ENCODE measurements at regions not wholly inside any gene's neighbourhood (a gene's known extent, or its start where the extent isn't known, plus 50 kb on each side); places are given as distances from the start of the nearest gene placed in this dataset.
"Not testable (repeated sequence)": the region's sequence is repeated elsewhere in the genome, so short reads cannot be mapped to it uniquely, and the experiment has no call there.

DNA sequence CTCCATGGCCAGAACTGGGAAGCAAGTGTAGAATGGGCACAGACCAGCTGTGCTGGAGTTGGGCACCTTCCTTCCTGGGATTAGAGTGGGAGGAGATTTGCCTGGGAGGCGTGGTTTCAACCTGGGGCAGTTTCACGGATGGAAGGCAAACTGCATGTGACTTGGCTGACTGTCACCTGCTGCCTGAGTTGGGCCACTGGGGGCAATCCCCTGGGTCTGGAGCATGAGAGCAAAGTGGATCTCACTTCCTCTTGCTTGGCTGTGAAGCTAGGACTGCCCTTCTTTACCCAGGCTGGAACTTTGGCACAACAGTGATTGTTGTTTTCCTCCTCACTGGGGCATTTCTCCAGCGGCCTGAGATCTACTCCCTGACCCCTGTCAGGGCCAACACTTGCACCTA, 1247.0 kb upstream of the EPHA6 start:
- no peak overlapping the region for H3K4me3 ChIP-seq (ENCODE audit: insufficient read depth, low read depth, low read length)
- Mint-ChIP-seq H3K9me3 (ENCODE audit: unreplicated experiment) (peaks cover 12% of the 10 kb centered on the region), H3K4me3 (ENCODE audit: unreplicated experiment) (no peak overlapping the region), H3K27ac (ENCODE audit: unreplicated experiment) (no peak overlapping the region), H3K36me3 (ENCODE audit: low read depth, unreplicated experiment) (no peaks in the 10 kb centered on the region), H3K27me3 (ENCODE audit: low read depth, unreplicated experiment) (no peaks in the 10 kb centered on the region), H3K4me1 (ENCODE audit: low read depth, unreplicated experiment) (no peaks in the 10 kb centered on the region)
- no peak overlapping the region for H2AFZ ChIP-seq (ENCODE audit: low read depth, low read length)
- no peak overlapping the region for H3K9ac ChIP-seq (ENCODE audit: low read length)
- H3K27ac ChIP-seq (ENCODE audit: low read depth, low read length), result no peak overlapping the region
- TF ChIP-seq EZH2 (IDR thresholded peaks at IDR 0.05; ENCODE audit: insufficient read depth, low read length), result no peak
- TF ChIP-seq, protein P1, sequence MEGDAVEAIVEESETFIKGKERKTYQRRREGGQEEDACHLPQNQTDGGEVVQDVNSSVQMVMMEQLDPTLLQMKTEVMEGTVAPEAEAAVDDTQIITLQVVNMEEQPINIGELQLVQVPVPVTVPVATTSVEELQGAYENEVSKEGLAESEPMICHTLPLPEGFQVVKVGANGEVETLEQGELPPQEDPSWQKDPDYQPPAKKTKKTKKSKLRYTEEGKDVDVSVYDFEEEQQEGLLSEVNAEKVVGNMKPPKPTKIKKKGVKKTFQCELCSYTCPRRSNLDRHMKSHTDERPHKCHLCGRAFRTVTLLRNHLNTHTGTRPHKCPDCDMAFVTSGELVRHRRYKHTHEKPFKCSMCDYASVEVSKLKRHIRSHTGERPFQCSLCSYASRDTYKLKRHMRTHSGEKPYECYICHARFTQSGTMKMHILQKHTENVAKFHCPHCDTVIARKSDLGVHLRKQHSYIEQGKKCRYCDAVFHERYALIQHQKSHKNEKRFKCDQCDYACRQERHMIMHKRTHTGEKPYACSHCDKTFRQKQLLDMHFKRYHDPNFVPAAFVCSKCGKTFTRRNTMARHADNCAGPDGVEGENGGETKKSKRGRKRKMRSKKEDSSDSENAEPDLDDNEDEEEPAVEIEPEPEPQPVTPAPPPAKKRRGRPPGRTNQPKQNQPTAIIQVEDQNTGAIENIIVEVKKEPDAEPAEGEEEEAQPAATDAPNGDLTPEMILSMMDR (IDR thresholded peaks at IDR 0.05; ENCODE audit: insufficient read depth, low read depth, low read length), result no peak
- no peak overlapping the region for H3K4me2 ChIP-seq (ENCODE audit: low read length)
- peaks cover 7% of the 10 kb centered on the region for H3K9me3 ChIP-seq (ENCODE audit: insufficient read depth, low read depth, low read length)
- no peaks in the 10 kb centered on the region for H3K4me1 ChIP-seq (ENCODE audit: insufficient read depth, low read length)
- H4K20me1 ChIP-seq (ENCODE audit: insufficient read depth, low read length), result no peaks in the 10 kb centered on the region
- no peaks in the 10 kb centered on the region for H3K36me3 ChIP-seq (ENCODE audit: insufficient read depth, low read length)
- no peak for FAIRE-seq
- no peak for DNase-seq (ENCODE audit: low read depth)
- no peaks in the 10 kb centered on the region for H3K27me3 ChIP-seq (ENCODE audit: insufficient read depth, low read length)
- H3K79me2 ChIP-seq (ENCODE audit: insufficient read depth, low read length), result no peaks in the 10 kb centered on the region

DNA sequence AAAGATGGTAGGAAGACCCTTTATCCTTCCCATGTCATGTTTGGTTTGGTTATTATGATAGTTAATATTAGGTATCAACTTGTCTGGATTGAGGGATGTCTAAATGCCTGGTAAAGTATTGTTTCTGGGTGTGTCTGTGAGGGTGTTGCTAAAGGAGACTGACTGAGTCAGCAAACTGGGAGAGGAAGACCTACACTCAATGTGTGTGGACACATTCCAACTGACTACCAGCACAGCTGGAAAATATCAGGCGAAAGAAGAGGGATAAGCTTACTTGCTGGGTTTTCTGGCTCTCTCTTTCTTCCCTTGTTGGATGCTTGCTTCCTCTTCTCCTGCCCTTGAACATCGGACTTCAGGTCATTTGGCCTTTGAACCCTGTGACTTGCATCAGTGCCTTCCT, 1227.6 kb upstream of the EPHA6 start:
- H3K79me2 ChIP-seq (ENCODE audit: insufficient read depth, low read length), result no peaks in the 10 kb centered on the region
- H3K4me3 ChIP-seq (ENCODE audit: insufficient read depth, low read depth, low read length), result no peak overlapping the region
- H4K20me1 ChIP-seq (ENCODE audit: insufficient read depth, low read length), result no peaks in the 10 kb centered on the region
- Mint-ChIP-seq H3K27me3 (ENCODE audit: low read depth, unreplicated experiment) (no peaks in the 10 kb centered on the region), H3K27ac (ENCODE audit: unreplicated experiment) (no peak overlapping the region), H3K9me3 (ENCODE audit: unreplicated experiment) (peaks cover 6% of the 10 kb centered on the region), H3K36me3 (ENCODE audit: low read depth, unreplicated experiment) (no peaks in the 10 kb centered on the region), H3K4me3 (ENCODE audit: unreplicated experiment) (no peak overlapping the region), H3K4me1 (ENCODE audit: low read depth, unreplicated experiment) (peaks cover 7% of the 10 kb centered on the region)
- H3K4me1 ChIP-seq (ENCODE audit: insufficient read depth, low read length), result no peaks in the 10 kb centered on the region
- DNase-seq (ENCODE audit: low read depth) (no peak), FAIRE-seq (no peak)
- no peak overlapping the region for H3K4me2 ChIP-seq (ENCODE audit: low read length)
- H3K9ac ChIP-seq (ENCODE audit: low read length), result no peak overlapping the region
- H3K27ac ChIP-seq (ENCODE audit: low read depth, low read length), result no peak overlapping the region
- no peaks in the 10 kb centered on the region for H3K27me3 ChIP-seq (ENCODE audit: insufficient read depth, low read length)
- peaks cover 3% of the 10 kb centered on the region for H3K9me3 ChIP-seq (ENCODE audit: insufficient read depth, low read depth, low read length)
- TF ChIP-seq, protein P1 (IDR thresholded peaks at IDR 0.05; ENCODE audit: insufficient read depth, low read depth, low read length), result no peak
- TF ChIP-seq EZH2 (IDR thresholded peaks at IDR 0.05; ENCODE audit: insufficient read depth, low read length), result no peak
- H2AFZ ChIP-seq (ENCODE audit: low read depth, low read length), result no peak overlapping the region
- no peaks in the 10 kb centered on the region for H3K36me3 ChIP-seq (ENCODE audit: insufficient read depth, low read length)

DNA sequence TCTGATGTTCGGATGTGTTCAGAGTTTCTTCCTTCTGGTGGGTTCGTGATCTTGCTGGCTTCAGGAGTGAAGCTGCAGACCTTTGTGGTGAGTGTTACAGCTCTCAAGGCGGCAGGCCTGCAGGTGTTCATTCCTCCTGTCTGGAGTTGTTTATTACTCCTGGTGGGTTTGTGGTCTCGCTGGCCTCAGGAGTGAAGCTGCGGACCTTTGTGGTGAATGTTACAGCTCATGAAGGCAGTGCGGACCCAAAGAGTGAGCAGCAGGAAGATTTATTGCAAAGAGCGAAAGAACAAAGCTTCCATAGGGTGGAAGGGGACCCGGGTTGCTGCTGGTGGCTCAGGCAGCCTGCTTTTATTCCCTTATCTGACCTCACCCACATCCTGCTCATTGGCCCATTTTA, 1226.8 kb upstream of the EPHA6 start:
- not testable (repeated sequence) for H3K9me3 ChIP-seq (ENCODE audit: insufficient read depth, low read depth, low read length); H3K4me1 ChIP-seq (ENCODE audit: insufficient read depth, low read length); H3K4me1 Mint-ChIP-seq (ENCODE audit: low read depth, unreplicated experiment); H3K4me3 ChIP-seq (ENCODE audit: insufficient read depth, low read depth, low read length); H4K20me1 ChIP-seq (ENCODE audit: insufficient read depth, low read length); H3K27me3 Mint-ChIP-seq (ENCODE audit: low read depth, unreplicated experiment); H3K27ac Mint-ChIP-seq (ENCODE audit: unreplicated experiment); H3K36me3 Mint-ChIP-seq (ENCODE audit: low read depth, unreplicated experiment); H3K4me2 ChIP-seq (ENCODE audit: low read length); H2AFZ ChIP-seq (ENCODE audit: low read depth, low read length); H3K79me2 ChIP-seq (ENCODE audit: insufficient read depth, low read length); H3K36me3 ChIP-seq (ENCODE audit: insufficient read depth, low read length); FAIRE-seq; H3K9me3 Mint-ChIP-seq (ENCODE audit: unreplicated experiment); H3K27me3 ChIP-seq (ENCODE audit: insufficient read depth, low read length); H3K9ac ChIP-seq (ENCODE audit: low read length); H3K27ac ChIP-seq (ENCODE audit: low read depth, low read length); DNase-seq (ENCODE audit: low read depth); H3K4me3 Mint-ChIP-seq (ENCODE audit: unreplicated experiment)

All from astrocyte (in vitro differentiated cells and primary cell).